ENCODE measurements at regions not wholly inside any gene's neighbourhood (a gene's known extent, or its start where the extent isn't known, plus 50 kb on each side); places are given as distances from the start of the nearest gene placed in this dataset.

- TF ChIP-seq, protein P1, sequence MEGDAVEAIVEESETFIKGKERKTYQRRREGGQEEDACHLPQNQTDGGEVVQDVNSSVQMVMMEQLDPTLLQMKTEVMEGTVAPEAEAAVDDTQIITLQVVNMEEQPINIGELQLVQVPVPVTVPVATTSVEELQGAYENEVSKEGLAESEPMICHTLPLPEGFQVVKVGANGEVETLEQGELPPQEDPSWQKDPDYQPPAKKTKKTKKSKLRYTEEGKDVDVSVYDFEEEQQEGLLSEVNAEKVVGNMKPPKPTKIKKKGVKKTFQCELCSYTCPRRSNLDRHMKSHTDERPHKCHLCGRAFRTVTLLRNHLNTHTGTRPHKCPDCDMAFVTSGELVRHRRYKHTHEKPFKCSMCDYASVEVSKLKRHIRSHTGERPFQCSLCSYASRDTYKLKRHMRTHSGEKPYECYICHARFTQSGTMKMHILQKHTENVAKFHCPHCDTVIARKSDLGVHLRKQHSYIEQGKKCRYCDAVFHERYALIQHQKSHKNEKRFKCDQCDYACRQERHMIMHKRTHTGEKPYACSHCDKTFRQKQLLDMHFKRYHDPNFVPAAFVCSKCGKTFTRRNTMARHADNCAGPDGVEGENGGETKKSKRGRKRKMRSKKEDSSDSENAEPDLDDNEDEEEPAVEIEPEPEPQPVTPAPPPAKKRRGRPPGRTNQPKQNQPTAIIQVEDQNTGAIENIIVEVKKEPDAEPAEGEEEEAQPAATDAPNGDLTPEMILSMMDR (IDR thresholded peaks at IDR 0.05; ENCODE audit: low read depth, low read length, poor library complexity, severe bottlenecking), result no peak
- no peak for TF ChIP-seq EZH2phosphoT487 (IDR thresholded peaks at IDR 0.05; ENCODE audit: borderline replicate concordance, low read length)
Measured at GRCh38 chr11:96863520-96863919, 473.7 kb downstream of the JRKL start.
